Gastroesophageal sphincter (tissue), 3 donors: ENCODE measurements at regions not wholly inside any gene's neighbourhood (a gene's known extent, or its start where the extent isn't known, plus 50 kb on each side); places are given as distances from the start of the nearest gene placed in this dataset.

Source experiments
- CTCF ChIP-seq, 4 experiments: fragments of 200-600 bp in 2 of 4; fragments of 450-650 bp in 2 of 4; sonication (generic) in 1 of 4; IDR thresholded peaks; one replicate each; pipeline ENCODE4 v1.5.1; 2017 to 2019; ENCODE audit warnings: antibody characterized with exemption in 4 of 4, mild to moderate bottlenecking in 2 of 4, moderate library complexity in 2 of 4
- POLR2A ChIP-seq, 2 donors: fragments of 450-650 bp; IDR thresholded peaks; one replicate each; pipeline ENCODE4 v1.6.1; 2017; ENCODE audit warnings: antibody characterized with exemption in 2 of 2, mild to moderate bottlenecking in 2 of 2, moderate library complexity in 1 of 2

GRCh38 chr9:84103651-84104377, 123.2 kb downstream of the RMI1 start:
- TF ChIP-seq CTCF (IDR thresholded peaks at IDR 0.05): no peak
- TF ChIP-seq POLR2A (IDR thresholded peaks at IDR 0.05): no peak
